ENCODE measurements at regions not wholly inside any gene's neighbourhood (a gene's known extent, or its start where the extent isn't known, plus 50 kb on each side); places are given as distances from the start of the nearest gene placed in this dataset.

- TF ChIP-seq CTCF (IDR thresholded peaks at IDR 0.05) (no peak), POLR2A (IDR thresholded peaks at IDR 0.05) (no peak)
Measured at GRCh38 chr2:136538489-136538888, 226.9 kb upstream of the THSD7B start.

All from right lobe of liver (tissue), 4 donors.